Stimulated activated CD4-positive, alpha-beta T cell treated with anti-CD3 and anti-CD28 coated beads, Interleukin-15, amount 100 ng/mL, for 24 hours (primary cell): ENCODE measurements at regions not wholly inside any gene's neighbourhood (a gene's known extent, or its start where the extent isn't known, plus 50 kb on each side); places are given as distances from the start of the nearest gene placed in this dataset.

Experiments used
- DNase-seq: peaks from one replicate; pipeline ENCODE4 v3.0.0-alpha.2; 2020

DNA sequence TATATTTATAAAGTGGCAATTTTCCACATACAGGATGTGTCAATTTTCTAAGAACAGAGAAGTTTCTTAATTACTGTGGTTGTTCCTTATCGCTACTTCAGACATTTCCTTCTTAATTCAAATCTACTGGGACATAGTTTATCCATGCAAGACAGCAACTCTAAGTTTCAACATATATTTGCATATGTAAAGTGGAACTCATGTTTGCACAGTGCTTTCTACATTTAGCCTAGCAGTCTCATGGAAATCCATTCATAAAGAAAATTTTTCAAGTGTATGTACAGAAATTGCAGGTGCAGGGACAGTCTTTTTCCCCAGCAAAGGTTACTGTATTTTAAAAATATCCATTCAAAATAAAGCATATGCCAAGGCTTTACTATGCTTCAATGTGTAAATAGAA is 956.7 kb upstream of the SEL1L start:
- no peak for DNase-seq

- no peak for DNase-seq
Observed at GRCh38 chr14:82492157-82492556, 958.5 kb upstream of the SEL1L start.

- no peak for DNase-seq
Observed at GRCh38 chr14:82500222-82500621, 966.6 kb upstream of the SEL1L start.

- DNase-seq: no peak
Observed at GRCh38 chr14:82501554-82501953, 967.9 kb upstream of the SEL1L start.

DNA sequence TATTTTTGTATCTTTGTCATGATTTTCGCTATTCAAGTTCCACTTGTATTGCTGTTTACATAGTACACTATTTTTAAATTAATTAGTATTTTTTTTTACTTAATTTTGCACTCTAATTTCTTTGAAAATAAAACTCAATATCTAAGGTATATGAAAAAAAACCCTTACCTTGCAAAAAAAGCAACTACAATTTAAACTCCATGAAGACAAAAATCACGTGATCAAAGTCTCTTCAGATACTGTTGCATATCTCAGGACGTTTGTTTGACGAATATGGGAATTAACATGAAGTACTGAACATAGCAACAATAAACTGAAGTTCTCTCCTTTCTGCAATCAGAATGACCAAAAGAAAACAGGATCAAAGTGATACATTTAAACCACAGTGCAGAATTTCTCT is 968.4 kb upstream of the SEL1L start:
- no peak for DNase-seq

GRCh38 chr14:82504894-82505293 is 971.2 kb upstream of the SEL1L start:
- DNase-seq: no peak

- DNase-seq: no peak
Observed at GRCh38 chr14:82510007-82510406, 976.4 kb upstream of the SEL1L start.

DNA sequence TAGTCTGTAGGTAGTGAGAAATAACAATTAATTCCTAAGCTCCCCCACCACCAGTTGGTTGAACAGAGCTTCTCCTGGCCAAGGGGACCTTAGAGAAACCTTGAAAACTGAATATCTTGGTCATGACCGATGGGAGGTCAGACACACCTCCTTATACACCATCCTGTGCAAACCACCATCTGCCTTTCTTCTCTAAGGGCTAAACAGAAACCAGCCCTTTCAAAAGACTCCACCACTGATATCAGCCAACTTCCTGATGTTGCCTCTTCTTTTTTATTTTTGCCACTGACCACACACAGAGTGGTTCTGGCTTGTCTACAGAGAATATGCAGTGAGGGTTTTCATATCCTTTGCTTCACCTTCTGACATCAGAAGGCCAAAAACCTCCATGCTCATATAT is 977.7 kb upstream of the SEL1L start:
- DNase-seq: no peak

GRCh38 chr14:82520765-82521164 is 987.1 kb upstream of the SEL1L start:
- no peak for DNase-seq

GRCh38 chr14:82521191-82521590 is 987.5 kb upstream of the SEL1L start:
- DNase-seq: no peak

DNA sequence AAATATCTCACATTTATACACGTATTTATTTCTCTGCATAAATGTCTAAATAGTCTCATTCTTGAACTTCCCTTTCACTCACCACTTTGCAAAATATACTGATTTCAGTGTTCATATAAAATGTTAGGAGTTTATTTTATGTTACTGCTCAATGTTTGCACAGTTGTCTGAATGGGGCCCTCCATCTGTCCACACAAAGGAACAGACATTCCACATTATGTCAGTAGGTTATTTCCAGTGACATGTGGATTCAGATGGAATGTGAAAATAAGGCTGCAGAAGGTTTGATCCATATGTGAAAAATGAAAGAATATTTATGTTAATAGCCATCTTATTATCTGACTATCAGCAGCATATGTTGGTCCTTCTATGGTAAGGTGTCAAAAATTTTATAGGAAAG is 994.4 kb upstream of the SEL1L start:
- DNase-seq: no peak

DNA sequence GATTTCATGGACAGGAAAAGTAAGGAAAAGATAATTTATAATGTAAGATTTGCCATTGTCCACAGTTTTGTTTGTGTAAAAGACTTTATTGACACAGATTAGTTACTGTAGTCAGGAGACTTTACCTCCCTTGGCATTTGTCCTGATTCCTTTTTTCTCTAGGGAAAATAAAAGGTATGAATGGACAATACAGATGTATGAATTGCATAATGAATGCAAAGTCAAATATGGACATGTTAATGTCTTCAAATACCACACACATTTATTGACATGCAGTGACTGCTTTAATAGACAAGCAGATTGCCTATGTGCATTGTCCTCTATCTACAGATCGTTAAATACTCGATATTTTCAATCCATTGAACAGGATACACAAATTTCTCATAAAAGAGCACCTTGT is 999.7 kb upstream of the SEL1L start:
- DNase-seq: no peak

DNA sequence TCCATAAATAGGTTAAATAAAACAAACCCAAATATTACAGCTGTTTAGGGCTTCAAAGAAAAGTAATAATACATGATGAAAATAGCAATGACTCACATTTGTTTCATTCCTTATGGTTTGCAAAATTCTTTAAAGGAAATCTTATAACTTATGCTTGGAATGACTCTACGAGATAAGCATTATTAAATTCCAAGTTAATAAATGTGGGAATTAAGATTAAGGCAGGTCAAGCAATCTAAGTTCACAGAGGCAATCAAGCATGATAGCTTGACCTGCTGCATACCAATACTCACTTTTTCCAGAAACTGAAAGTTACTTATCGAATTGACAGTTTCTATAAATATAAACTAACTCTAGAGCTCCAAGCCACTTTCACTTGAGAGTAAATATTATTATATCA is 1002.9 kb upstream of the SEL1L start:
- no peak for DNase-seq

DNA sequence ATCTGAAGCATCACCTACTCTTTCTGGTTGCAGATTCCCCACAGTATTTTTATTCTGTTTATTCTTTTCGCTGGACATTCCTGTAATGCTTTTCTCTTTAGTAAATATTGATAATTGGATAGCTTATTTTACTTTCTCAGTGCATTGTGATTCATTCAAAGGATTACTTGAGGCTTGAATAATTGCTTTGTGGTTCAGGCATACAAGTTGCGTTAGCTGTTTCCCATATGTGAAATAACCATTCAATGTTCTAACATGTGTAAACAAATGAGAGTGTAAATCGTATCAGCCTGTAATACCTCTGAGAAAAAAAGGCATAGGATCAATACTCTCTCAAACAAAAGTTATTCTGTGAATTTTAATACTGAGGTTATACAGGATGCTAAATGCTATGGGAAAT is 1004.2 kb upstream of the SEL1L start:
- DNase-seq: no peak

- no peak for DNase-seq
Observed at GRCh38 chr14:82546401-82546800, 1012.7 kb upstream of the SEL1L start.

DNA sequence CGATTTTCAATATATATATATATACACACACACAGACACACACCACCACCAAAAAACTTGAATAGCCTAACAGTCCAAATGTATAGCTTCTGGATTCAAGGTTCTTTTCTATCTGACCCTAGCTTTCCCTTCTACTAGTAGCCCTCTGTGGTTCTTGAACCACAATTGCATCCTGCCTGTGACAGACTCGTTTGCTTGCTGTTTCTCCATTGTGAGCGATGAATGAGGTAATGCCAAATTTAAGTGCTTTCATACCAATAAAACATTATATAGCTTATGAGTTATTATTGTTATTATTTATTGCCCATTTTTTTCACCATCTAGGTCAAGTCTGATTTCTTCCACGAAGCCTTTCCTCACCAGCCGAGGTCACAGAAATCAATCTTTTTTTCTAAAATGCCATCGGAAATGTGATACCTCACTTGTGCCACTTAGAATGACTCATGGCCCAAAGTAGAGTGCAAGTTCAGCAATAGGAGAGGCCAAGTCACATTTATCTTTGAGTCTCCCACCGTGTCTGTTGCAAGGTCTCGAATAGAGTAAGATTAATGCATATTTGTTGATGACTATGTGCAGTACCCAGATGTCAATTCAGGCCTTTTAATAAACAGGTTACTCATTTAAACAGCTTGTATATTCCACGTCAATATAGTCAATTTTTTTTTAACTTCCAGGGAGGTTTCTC is 1015.8 kb upstream of the SEL1L start:
- no peak for DNase-seq

DNA sequence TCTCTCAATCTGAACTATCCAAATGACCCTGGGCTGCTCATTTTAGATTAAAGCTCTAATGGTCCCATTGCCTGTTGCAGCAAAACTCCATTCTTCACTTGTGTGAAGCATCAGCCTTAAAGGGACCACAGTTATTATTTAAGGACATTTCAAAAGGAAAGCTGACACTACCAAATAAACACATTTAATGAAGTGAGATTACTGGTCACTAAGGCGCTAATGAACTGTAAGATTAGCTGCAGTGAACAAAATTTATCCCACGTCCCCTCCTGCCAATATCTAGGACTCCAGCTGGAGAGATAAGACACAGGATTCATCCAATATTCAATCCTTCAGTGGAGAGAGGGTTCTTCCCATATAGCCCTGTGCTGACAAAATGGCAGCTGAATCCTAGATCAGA is 1029.2 kb upstream of the SEL1L start:
- DNase-seq: no peak

DNA sequence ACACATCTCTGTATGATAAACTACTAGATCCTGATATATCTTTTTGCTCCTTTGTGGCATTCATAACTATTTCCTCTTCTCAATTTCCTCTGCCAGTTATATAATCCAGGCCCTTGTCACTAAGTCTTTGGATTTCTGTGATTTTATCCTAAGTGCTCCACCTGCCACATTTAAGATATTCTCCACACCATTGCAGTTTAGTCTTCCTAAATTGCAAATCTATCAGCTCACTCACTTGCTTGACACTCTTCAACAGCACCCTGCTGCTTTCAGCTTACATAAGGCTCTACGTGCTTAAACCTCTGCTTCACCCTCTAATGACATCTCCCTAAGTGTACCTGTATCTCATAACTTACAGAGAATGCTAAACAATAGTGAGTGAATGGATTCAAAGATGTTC is 1032.2 kb upstream of the SEL1L start:
- DNase-seq: no peak

DNA sequence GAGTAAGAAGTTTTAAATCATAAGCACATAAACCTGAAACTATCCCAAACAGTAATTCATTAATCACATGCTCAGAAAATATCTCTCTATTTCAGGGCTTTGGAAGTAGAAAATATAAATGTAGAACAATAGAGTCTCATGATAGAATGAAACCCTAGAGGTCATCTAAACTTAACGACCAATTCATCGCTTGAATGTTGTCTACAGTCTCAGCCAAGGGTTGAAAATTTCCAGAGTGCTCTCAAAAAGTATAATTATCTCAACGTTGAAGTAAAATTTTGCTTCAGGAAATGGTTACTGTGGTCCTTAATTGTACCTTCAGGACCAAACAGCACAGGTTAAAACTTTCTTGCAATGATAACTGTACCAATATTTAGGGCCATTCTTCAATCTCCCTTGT is 1053.6 kb upstream of the SEL1L start:
- DNase-seq: no peak

- no peak for DNase-seq
Observed at GRCh38 chr14:82595466-82595865, 1061.8 kb upstream of the SEL1L start.

- DNase-seq: no peak
Observed at GRCh38 chr14:82602794-82603193, 1069.1 kb upstream of the SEL1L start.

- DNase-seq: no peak
Observed at GRCh38 chr14:82604819-82605218, 1071.2 kb upstream of the SEL1L start.

DNA sequence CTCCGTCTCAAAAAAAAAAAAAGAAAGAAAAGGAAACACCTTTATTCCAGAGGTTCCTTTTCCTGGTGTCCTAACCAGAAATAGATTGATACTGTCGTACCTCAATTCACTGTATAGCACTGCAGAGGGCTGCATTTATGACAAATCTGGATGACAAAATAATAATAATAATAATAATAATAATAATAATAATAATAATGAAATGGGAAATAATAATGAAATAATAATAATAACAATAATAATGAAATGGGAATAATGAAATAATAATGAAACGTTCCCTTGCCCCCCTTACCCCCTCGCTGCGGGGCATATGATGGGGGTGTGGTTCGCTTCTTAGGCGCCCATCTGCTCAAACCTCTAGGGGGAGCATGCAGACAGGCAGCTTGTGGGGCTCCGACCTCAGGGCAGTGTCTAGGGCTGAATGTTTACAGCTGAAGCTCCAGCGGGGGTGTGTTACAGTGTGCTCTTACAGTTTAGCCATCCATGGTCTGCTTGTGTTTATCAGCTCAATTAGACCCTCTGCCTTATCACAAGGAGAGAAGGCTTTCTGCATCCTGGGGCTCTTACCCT is 1088.3 kb upstream of the SEL1L start:
- no peak for DNase-seq

DNA sequence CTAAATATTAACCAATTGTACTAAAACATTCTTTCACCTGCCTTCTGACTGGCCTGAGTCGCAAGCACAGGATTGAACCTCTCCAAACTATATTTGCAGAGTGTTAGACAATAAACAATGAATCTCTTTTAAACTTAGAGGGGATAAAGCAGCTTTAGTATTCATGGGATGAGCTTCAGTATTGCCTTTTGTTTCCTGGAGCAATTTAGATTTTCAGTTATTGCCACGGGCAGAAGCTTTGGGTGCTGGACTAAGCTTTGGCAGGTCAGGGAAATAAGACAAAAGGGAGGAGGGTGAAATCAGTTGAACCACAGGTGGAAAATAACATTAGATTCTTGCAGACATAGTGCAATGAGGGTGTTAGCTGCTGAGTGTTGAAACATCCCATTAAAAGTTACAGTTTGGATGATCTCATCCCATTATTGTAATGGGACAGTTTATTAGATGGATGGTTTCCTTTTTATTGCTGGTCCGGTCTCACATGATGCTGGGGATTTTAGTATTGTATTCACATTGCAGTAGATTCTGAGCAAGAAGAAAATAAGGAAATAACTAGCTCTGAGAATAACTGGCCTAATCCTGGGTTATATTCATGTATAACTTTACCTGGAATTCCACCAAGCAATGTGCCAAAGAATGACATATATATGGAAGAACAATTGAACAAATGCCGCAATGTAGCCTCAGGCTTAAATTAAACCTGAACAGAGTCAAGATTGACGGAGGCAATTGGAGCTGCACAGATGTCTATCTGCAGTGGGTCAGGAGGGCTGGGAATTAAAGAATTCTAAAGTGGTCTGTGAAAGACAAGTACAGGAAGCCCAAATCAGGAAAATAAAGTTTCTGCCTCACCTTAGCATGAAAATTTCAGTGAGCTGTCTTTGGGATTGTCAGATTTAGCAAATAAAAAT is 1092.8 kb upstream of the SEL1L start:
- no peak for DNase-seq
